ENCODE measurements at regions not wholly inside any gene's neighbourhood (a gene's known extent, or its start where the extent isn't known, plus 50 kb on each side); places are given as distances from the start of the nearest gene placed in this dataset.

- TF ChIP-seq CTCF (IDR thresholded peaks at IDR 0.05) (no peak), POLR2A (IDR thresholded peaks at IDR 0.05) (no peak)
These were observed 110.8 kb upstream of the H2AZ1 start for GRCh38 chr4:100060765-100061416.
